ENCODE measurements at regions not wholly inside any gene's neighbourhood (a gene's known extent, or its start where the extent isn't known, plus 50 kb on each side); places are given as distances from the start of the nearest gene placed in this dataset.

DNA sequence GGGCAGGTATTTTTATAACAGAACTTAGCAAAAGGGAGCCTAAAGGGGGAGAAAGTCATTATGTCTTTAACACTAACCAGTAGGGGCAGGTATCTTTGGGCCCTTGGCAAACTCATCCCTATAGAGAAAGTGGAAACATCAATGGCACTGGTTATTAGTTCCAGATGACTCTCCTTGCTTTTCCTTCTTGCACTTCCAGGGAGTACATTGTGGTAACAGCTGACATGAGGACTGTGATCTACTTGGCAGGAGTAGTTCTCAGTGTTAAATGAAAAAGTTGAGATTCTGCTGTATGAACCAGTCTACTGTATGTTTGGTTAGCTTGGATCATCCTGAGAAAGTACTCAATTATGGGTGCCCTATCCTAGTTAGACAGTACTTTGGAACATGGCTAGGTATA lies 93.6 kb downstream of the ATXN3L start:
- TF ChIP-seq, protein P1, sequence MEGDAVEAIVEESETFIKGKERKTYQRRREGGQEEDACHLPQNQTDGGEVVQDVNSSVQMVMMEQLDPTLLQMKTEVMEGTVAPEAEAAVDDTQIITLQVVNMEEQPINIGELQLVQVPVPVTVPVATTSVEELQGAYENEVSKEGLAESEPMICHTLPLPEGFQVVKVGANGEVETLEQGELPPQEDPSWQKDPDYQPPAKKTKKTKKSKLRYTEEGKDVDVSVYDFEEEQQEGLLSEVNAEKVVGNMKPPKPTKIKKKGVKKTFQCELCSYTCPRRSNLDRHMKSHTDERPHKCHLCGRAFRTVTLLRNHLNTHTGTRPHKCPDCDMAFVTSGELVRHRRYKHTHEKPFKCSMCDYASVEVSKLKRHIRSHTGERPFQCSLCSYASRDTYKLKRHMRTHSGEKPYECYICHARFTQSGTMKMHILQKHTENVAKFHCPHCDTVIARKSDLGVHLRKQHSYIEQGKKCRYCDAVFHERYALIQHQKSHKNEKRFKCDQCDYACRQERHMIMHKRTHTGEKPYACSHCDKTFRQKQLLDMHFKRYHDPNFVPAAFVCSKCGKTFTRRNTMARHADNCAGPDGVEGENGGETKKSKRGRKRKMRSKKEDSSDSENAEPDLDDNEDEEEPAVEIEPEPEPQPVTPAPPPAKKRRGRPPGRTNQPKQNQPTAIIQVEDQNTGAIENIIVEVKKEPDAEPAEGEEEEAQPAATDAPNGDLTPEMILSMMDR (IDR thresholded peaks at IDR 0.05 in 2 of 3, conservative IDR thresholded peaks at IDR 0.05 in 1 of 3; ENCODE audit: borderline replicate concordance in 1 of 3, insufficient read depth in 1 of 3, low read depth in 2 of 3, low read length in 2 of 3), result no peak
- TF ChIP-seq RAD21 (IDR thresholded peaks at IDR 0.05; ENCODE audit: low read depth) (no peak), POLR2A (IDR thresholded peaks at IDR 0.05; ENCODE audit: borderline replicate concordance, extremely low read depth, insufficient read depth, insufficient read length) (no peak), SP1 (IDR thresholded peaks at IDR 0.05; ENCODE audit: low read depth) (no peak), EZH2phosphoT487 (IDR thresholded peaks at IDR 0.05; ENCODE audit: borderline replicate concordance) (no peak), YY1 (IDR thresholded peaks at IDR 0.05; ENCODE audit: extremely low read depth, insufficient replicate concordance, low read depth, low read length) (no peak), POLR2AphosphoS5 (IDR thresholded peaks at IDR 0.05; ENCODE audit: low read depth, low read length) (no peak)
- TF ChIP-seq, protein P2, sequence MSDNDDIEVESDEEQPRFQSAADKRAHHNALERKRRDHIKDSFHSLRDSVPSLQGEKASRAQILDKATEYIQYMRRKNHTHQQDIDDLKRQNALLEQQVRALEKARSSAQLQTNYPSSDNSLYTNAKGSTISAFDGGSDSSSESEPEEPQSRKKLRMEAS (IDR thresholded peaks at IDR 0.05), result no peak
- TF ChIP-seq, protein P3, sequence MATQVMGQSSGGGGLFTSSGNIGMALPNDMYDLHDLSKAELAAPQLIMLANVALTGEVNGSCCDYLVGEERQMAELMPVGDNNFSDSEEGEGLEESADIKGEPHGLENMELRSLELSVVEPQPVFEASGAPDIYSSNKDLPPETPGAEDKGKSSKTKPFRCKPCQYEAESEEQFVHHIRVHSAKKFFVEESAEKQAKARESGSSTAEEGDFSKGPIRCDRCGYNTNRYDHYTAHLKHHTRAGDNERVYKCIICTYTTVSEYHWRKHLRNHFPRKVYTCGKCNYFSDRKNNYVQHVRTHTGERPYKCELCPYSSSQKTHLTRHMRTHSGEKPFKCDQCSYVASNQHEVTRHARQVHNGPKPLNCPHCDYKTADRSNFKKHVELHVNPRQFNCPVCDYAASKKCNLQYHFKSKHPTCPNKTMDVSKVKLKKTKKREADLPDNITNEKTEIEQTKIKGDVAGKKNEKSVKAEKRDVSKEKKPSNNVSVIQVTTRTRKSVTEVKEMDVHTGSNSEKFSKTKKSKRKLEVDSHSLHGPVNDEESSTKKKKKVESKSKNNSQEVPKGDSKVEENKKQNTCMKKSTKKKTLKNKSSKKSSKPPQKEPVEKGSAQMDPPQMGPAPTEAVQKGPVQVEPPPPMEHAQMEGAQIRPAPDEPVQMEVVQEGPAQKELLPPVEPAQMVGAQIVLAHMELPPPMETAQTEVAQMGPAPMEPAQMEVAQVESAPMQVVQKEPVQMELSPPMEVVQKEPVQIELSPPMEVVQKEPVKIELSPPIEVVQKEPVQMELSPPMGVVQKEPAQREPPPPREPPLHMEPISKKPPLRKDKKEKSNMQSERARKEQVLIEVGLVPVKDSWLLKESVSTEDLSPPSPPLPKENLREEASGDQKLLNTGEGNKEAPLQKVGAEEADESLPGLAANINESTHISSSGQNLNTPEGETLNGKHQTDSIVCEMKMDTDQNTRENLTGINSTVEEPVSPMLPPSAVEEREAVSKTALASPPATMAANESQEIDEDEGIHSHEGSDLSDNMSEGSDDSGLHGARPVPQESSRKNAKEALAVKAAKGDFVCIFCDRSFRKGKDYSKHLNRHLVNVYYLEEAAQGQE (IDR thresholded peaks at IDR 0.05; ENCODE audit: low read depth), result no peak

All from HCT116 (cell line).